HUES48 (cell line): ENCODE measurements at regions not wholly inside any gene's neighbourhood (a gene's known extent, or its start where the extent isn't known, plus 50 kb on each side); places are given as distances from the start of the nearest gene placed in this dataset.

Experiments
- H3K27ac ChIP-seq: one replicate; pipeline ENCODE4 v1.7.0; 2013; ENCODE audit warnings: low read depth, low read length, inconsistent platforms
- H3K27me3 ChIP-seq: 2 replicates; pipeline ENCODE4 v1.6.1; 2013; ENCODE audit warnings: mild to moderate bottlenecking, low read length; ENCODE audit not compliant: control insufficient read depth, insufficient read depth
- H3K36me3 ChIP-seq: 2 replicates; pipeline ENCODE4 v1.6.1; 2013; ENCODE audit warnings: low read length; ENCODE audit not compliant: control insufficient read depth, insufficient read depth
- H3K4me1 ChIP-seq: 2 replicates; pipeline ENCODE4 v1.6.1; 2013; ENCODE audit warnings: mild to moderate bottlenecking, low read length; ENCODE audit not compliant: control insufficient read depth, insufficient read depth
- H3K4me3 ChIP-seq: 2 replicates; pipeline ENCODE4 v1.5.1; 2013; ENCODE audit warnings: mild to moderate bottlenecking, low read depth, low read length
- H3K9ac ChIP-seq: 2 replicates; pipeline ENCODE4 v1.6.1; 2013; ENCODE audit warnings: mild to moderate bottlenecking, low read depth, low read length, moderate library complexity
- H3K9me3 ChIP-seq: 2 replicates; pipeline ENCODE4 v1.6.1; 2013; ENCODE audit warnings: low read length; ENCODE audit not compliant: control insufficient read depth, insufficient read depth

GRCh38 chr2:35035883-35036282, 1319.7 kb upstream of the CRIM1 start:
- Histone ChIP-seq H3K9ac (no peak overlapping the region), H3K27ac (no peak overlapping the region), H3K27me3 (no peaks in the 10 kb centered on the region), H3K4me3 (no peak overlapping the region), H3K36me3 (no peaks in the 10 kb centered on the region), H3K9me3 (no peaks in the 10 kb centered on the region; the same call in 1 of the 2 replicates), H3K4me1 (no peaks in the 10 kb centered on the region)

- no peak overlapping the region for H3K4me3 ChIP-seq
- H3K27me3 ChIP-seq: no peaks in the 10 kb centered on the region
- no peaks in the 10 kb centered on the region; the same call in 1 of the 2 replicates for H3K9me3 ChIP-seq
- H3K36me3 ChIP-seq: no peaks in the 10 kb centered on the region
- no peak overlapping the region for H3K27ac ChIP-seq
- no peak overlapping the region for H3K9ac ChIP-seq
- H3K4me1 ChIP-seq: no peaks in the 10 kb centered on the region
These were observed 1321.8 kb upstream of the CRIM1 start for GRCh38 chr2:35033748-35034147.

GRCh38 chr2:35023545-35023944, 1332.0 kb upstream of the CRIM1 start:
- H3K9ac ChIP-seq: no peak overlapping the region
- H3K4me1 ChIP-seq: no peaks in the 10 kb centered on the region
- H3K9me3 ChIP-seq: no peaks in the 10 kb centered on the region
- H3K27me3 ChIP-seq: no peaks in the 10 kb centered on the region
- no peaks in the 10 kb centered on the region for H3K36me3 ChIP-seq
- H3K27ac ChIP-seq: no peak overlapping the region
- H3K4me3 ChIP-seq: no peak overlapping the region

- H3K27ac ChIP-seq: no peak overlapping the region
- H3K9me3 ChIP-seq: no peaks in the 10 kb centered on the region
- H3K4me1 ChIP-seq: no peaks in the 10 kb centered on the region
- no peak overlapping the region for H3K9ac ChIP-seq
- H3K36me3 ChIP-seq: no peaks in the 10 kb centered on the region
- H3K27me3 ChIP-seq: no peaks in the 10 kb centered on the region
- no peak overlapping the region for H3K4me3 ChIP-seq
These were observed 1355.1 kb upstream of the CRIM1 start for GRCh38 chr2:35000453-35000852.

- no peaks in the 10 kb centered on the region for H3K36me3 ChIP-seq
- no peaks in the 10 kb centered on the region for H3K9me3 ChIP-seq
- H3K9ac ChIP-seq: no peak overlapping the region
- no peaks in the 10 kb centered on the region for H3K4me1 ChIP-seq
- no peak overlapping the region for H3K4me3 ChIP-seq
- H3K27ac ChIP-seq: no peak overlapping the region
- no peaks in the 10 kb centered on the region for H3K27me3 ChIP-seq
These were observed 1356.8 kb upstream of the CRIM1 start for GRCh38 chr2:34998741-34999140.

GRCh38 chr2:34997779-34998178, 1357.8 kb upstream of the CRIM1 start:
- H3K4me3 ChIP-seq: no peak overlapping the region
- H3K27me3 ChIP-seq: no peaks in the 10 kb centered on the region
- H3K36me3 ChIP-seq: no peaks in the 10 kb centered on the region
- H3K9ac ChIP-seq: no peak overlapping the region
- no peaks in the 10 kb centered on the region for H3K9me3 ChIP-seq
- no peak overlapping the region for H3K27ac ChIP-seq
- no peaks in the 10 kb centered on the region for H3K4me1 ChIP-seq

- no peak overlapping the region for H3K9ac ChIP-seq
- H3K36me3 ChIP-seq: no peaks in the 10 kb centered on the region
- no peaks in the 10 kb centered on the region for H3K27me3 ChIP-seq
- H3K9me3 ChIP-seq: no peaks in the 10 kb centered on the region
- no peak overlapping the region for H3K27ac ChIP-seq
- no peaks in the 10 kb centered on the region for H3K4me1 ChIP-seq
- no peak overlapping the region for H3K4me3 ChIP-seq
These were observed 1360.4 kb upstream of the CRIM1 start for GRCh38 chr2:34995196-34995595.

DNA sequence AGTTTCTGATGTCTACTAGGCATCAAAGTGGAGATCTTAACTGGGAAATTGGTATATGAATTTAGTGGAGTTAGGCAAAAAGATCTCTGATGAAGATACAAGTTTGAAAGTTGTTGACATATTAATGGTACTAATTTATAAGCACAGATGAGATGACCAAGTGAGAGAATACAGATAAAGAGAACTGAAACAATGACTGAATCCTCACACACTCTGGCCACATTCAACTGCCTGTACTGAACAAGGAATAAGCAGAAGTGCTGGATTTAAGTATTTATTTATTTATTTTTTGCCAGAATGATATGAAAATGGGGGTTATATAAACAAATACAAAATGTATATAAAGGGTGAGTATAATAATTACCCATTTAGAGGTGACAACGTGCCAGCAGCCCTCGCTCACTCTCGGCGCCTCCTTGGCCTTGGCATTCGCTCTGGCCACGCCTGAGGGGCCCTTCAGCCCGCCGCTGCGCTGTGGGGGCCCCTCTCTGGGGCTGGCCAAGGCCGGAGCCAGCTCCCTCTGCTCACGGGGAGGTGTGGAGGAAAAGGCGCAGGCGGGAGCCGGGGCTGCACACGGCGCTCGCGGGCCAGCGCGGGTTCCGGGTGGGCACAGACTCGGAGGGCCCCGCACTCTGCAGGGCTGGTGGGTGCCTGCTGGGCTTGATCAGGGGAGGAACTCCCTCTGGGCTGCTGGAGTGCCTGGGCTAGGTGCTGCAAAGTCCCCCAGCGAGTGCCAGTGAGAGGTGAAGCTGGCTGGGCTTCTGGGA, 1363.9 kb upstream of the CRIM1 start:
- Histone ChIP-seq H3K27me3 (no peaks in the 10 kb centered on the region), H3K4me1 (no peaks in the 10 kb centered on the region), H3K27ac (no peak overlapping the region), H3K4me3 (no peak overlapping the region), H3K9me3 (no peaks in the 10 kb centered on the region), H3K9ac (no peak overlapping the region), H3K36me3 (no peaks in the 10 kb centered on the region)

DNA sequence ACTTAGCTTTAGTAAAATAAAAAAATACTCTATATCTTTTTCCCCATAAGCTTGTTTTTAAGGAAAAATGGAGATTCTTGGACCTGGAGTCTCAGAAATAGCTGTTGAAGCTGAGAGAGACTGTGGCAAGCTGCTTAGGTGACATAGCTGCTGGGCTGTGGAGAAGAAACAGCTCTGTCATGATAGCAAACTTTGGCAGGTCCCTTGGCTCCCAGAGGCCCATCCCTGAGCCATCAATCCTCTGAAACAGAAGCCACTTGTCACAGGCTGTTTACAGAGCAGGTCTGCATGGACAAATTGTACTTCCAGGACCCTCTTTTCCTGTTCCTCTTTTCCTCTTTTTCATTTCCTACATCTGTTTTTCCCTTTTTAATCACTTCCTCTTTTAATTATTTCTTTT, 1370.1 kb upstream of the CRIM1 start:
- H3K9ac ChIP-seq: no peak overlapping the region

GRCh38 chr2:34980689-34981088, 1374.9 kb upstream of the CRIM1 start:
- Histone ChIP-seq H3K9me3 (no peaks in the 10 kb centered on the region), H3K4me3 (no peak overlapping the region), H3K36me3 (no peaks in the 10 kb centered on the region), H3K9ac (no peak overlapping the region), H3K27me3 (no peaks in the 10 kb centered on the region), H3K4me1 (no peaks in the 10 kb centered on the region), H3K27ac (no peak overlapping the region)

More for the DNA sequence above, 1370.1 kb upstream of the CRIM1 start:
- no peak overlapping the region for H3K4me3 ChIP-seq
- no peaks in the 10 kb centered on the region for H3K4me1 ChIP-seq
- no peaks in the 10 kb centered on the region for H3K9me3 ChIP-seq
- H3K27ac ChIP-seq: no peak overlapping the region
- no peaks in the 10 kb centered on the region for H3K27me3 ChIP-seq
- H3K36me3 ChIP-seq: no peaks in the 10 kb centered on the region

- H3K9me3 ChIP-seq: no peaks in the 10 kb centered on the region
- H3K27me3 ChIP-seq: no peaks in the 10 kb centered on the region
- H3K4me1 ChIP-seq: no peaks in the 10 kb centered on the region
- no peak overlapping the region for H3K4me3 ChIP-seq
- H3K36me3 ChIP-seq: no peaks in the 10 kb centered on the region
- H3K9ac ChIP-seq: no peak overlapping the region
- no peak overlapping the region for H3K27ac ChIP-seq
These were observed 1376.4 kb upstream of the CRIM1 start for GRCh38 chr2:34979148-34979547.
